T-helper 1 cell treated with Interleukin-12 subunit alpha and Interleukin-12 subunit beta and Interleukin-4 antibody, amounts not matched to agents 30 μg/mL and 1 μg/mL, for 36 hours (primary cell): ENCODE measurements at regions not wholly inside any gene's neighbourhood (a gene's known extent, or its start where the extent isn't known, plus 50 kb on each side); places are given as distances from the start of the nearest gene placed in this dataset.
"Not testable (repeated sequence)": the region's sequence is repeated elsewhere in the genome, so short reads cannot be mapped to it uniquely, and the experiment has no call there.

Source experiments
- H3K27ac Mint-ChIP-seq: one replicate; pipeline ENCODE4 v1.8.0; 2021; ENCODE audit warnings: mild to moderate bottlenecking, mixed read lengths
- H3K27me3 Mint-ChIP-seq: one replicate; pipeline ENCODE4 v1.8.0; 2021; ENCODE audit warnings: low read depth, mixed read lengths
- H3K36me3 Mint-ChIP-seq: one replicate; pipeline ENCODE4 v1.8.0; 2021; ENCODE audit warnings: low read depth, mixed read lengths
- H3K4me1 Mint-ChIP-seq: one replicate; pipeline ENCODE4 v1.8.0; 2021; ENCODE audit warnings: low read depth, mixed read lengths
- H3K4me3 Mint-ChIP-seq: one replicate; pipeline ENCODE4 v1.8.0; 2021; ENCODE audit warnings: mild to moderate bottlenecking, moderate library complexity, mixed read lengths
- H3K9me3 Mint-ChIP-seq: one replicate; pipeline ENCODE4 v1.8.0; 2021; ENCODE audit warnings: mixed read lengths

DNA sequence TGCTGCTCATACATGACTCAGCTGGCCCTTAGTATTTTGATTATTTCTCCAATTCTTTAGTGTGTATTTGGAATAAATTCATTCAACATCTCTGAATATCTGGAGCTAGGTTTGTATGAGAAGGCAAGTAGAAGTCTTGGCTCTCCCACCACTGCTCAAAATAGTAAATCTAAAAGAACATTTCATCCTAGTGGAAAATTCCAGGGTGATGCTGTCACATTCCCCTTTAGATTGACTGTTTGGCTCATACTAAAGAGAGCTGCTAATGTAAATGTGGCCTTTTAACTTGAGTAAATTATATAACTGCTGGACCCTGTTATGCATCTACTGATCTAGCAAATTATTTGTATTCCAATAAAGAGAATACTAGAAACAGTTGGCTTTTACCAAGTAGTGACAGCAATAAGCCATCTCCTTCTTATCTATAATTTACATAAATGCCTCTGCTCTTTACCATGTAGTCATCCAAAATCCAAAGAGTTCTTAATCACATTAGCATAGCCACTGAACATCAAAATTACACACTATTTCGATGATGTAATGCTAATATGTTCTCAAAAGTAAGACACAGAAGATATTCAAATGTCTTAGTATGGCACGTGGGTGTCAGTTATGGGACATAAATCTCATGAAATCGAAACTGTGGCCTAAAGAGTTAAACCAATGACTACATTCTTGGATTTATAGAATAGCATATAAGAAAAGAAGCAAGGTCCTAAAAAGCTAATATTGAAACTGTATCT, 86.9 kb upstream of the KCND2 start:
- Mint-ChIP-seq H3K27me3 (no peaks in the 10 kb centered on the region), H3K27ac (no peak overlapping the region)

DNA sequence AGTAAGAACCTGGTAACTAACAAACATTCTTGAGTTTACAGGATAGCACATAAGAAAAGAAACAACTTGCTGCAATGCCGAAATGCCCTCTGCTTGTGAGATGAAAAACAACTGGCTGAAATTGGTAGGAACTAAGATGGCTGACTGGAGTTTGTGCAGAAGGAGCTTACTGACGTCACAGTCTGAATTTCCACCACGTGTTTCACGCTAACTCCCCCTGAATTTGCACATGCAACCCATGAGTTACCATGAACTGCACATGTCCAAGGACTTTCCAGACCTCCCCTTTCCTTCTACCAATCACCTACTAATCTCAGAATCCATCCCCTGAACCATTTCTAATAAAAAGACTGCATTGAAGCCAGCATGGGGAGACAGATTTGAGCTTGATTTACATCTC, 86.3 kb upstream of the KCND2 start:
- no peaks in the 10 kb centered on the region for H3K27me3 Mint-ChIP-seq
- H3K4me1 Mint-ChIP-seq = no peaks in the 10 kb centered on the region
- no peak overlapping the region for H3K27ac Mint-ChIP-seq
- no peak overlapping the region for H3K4me3 Mint-ChIP-seq
- no peaks in the 10 kb centered on the region for H3K36me3 Mint-ChIP-seq
- H3K9me3 Mint-ChIP-seq = no peaks in the 10 kb centered on the region

More for the DNA sequence above, 86.9 kb upstream of the KCND2 start:
- no peaks in the 10 kb centered on the region for H3K4me1 Mint-ChIP-seq
- no peak overlapping the region for H3K4me3 Mint-ChIP-seq
- H3K9me3 Mint-ChIP-seq = no peaks in the 10 kb centered on the region
- H3K36me3 Mint-ChIP-seq = no peaks in the 10 kb centered on the region

DNA sequence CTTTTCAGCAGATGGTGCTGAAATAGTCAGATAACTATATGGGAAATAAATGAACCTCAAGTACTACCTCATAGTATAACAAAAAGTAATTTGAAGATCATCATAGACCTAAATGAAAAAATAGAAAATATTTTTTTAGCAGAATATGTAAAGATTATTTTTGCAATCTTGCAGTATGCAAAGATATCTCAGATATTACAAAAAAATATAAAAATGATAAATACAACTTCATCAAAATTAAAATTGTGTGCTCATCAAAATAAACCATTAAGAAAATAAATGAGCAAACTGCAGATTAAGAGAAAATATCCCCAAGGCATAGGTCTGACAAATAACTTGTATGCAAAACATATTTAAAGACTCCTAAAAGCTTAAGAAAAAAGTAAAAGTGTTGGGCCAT, 83.4 kb upstream of the KCND2 start:
- no peak overlapping the region for H3K27ac Mint-ChIP-seq
- H3K27me3 Mint-ChIP-seq = no peaks in the 10 kb centered on the region
- no peaks in the 10 kb centered on the region for H3K4me1 Mint-ChIP-seq
- H3K9me3 Mint-ChIP-seq = no peaks in the 10 kb centered on the region
- H3K36me3 Mint-ChIP-seq = no peaks in the 10 kb centered on the region
- no peak overlapping the region for H3K4me3 Mint-ChIP-seq

DNA sequence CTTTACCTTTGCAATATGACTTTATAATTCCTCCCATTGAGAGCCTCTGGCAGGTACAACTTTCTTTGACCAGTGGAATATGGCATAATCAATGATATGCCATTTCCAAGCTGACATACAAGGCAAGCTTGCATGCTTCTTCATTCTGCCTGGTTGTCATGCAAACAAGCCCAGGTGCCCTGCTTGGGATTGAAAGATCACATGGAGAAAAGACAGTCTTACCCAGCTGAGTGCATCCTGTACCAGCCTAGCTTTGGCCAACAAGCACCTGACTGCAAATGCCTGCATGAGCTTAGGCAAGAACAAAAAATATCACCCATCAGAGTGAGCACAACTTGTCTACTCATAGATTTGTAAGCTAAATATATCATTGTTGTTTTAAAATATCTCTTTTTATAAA, 82.9 kb upstream of the KCND2 start:
- H3K27ac Mint-ChIP-seq = no peak overlapping the region
- H3K9me3 Mint-ChIP-seq = no peaks in the 10 kb centered on the region
- H3K36me3 Mint-ChIP-seq = no peaks in the 10 kb centered on the region
- no peaks in the 10 kb centered on the region for H3K4me1 Mint-ChIP-seq
- no peak overlapping the region for H3K4me3 Mint-ChIP-seq
- H3K27me3 Mint-ChIP-seq = no peaks in the 10 kb centered on the region

DNA sequence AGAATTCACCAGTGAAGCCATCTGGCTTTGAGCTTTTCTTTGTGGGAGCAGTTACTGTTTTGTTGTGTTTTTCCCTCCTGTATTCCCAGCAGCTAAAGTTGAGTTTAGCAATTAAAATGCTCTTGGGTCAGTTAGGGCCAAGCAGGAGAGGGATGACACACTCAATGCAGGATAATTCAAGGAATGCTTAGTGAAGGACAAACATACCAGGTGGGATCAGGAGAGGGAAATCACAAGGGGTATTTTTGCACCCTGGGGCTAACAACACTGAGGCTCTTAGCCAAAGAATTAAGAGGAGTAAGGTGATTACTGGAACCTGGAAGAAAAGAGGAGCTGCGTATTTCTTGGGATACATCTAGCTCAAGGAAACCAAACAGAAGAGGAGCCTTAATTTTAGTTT, 82.4 kb upstream of the KCND2 start:
- Mint-ChIP-seq H3K4me1 (no peaks in the 10 kb centered on the region), H3K9me3 (no peaks in the 10 kb centered on the region), H3K36me3 (no peaks in the 10 kb centered on the region), H3K27me3 (no peaks in the 10 kb centered on the region), H3K4me3 (no peak overlapping the region), H3K27ac (no peak overlapping the region)

DNA sequence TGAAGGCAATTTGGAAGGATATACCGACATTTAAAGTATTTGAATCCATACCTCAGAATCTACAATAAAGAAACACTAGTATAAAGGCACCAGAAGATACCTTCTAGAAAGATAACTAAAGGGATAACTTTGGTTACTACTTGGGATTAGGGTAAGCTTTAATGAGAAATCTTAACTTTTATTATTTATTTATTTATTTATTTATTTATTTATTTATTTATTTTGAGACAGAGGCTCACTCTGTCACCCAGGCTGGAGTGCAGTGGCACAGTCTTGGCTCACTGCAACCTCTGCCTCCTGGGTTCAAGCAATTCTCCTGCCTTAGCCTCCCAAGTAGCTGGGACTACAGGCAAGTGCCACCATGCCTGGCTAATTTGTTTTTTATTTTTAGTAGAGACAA, 81.6 kb upstream of the KCND2 start:
- not testable (repeated sequence) for H3K9me3 Mint-ChIP-seq, H3K4me3 Mint-ChIP-seq, H3K36me3 Mint-ChIP-seq, H3K4me1 Mint-ChIP-seq, H3K27me3 Mint-ChIP-seq, H3K27ac Mint-ChIP-seq

DNA sequence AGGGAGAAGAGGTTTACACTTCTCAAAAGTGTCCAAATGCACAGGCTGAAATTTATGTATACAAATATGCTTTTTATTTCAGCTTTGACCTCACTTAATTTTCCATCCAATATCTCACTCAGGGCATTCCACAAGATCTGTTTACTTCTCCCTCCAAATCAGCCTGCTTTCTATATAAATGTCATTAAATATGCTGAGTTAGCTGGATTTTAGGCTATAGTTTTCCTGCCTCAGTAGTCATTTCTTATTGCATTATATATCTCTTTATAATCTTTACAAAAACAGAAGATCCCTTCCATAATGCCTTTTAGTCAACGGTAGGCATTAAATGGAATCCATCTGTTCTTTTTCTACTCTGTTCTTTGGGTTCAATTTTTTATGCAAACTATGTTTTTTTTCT, 71.7 kb upstream of the KCND2 start:
- H3K9me3 Mint-ChIP-seq = no peaks in the 10 kb centered on the region
- no peak overlapping the region for H3K4me3 Mint-ChIP-seq
- no peaks in the 10 kb centered on the region for H3K4me1 Mint-ChIP-seq
- no peak overlapping the region for H3K27ac Mint-ChIP-seq
- no peaks in the 10 kb centered on the region for H3K27me3 Mint-ChIP-seq
- no peaks in the 10 kb centered on the region for H3K36me3 Mint-ChIP-seq

DNA sequence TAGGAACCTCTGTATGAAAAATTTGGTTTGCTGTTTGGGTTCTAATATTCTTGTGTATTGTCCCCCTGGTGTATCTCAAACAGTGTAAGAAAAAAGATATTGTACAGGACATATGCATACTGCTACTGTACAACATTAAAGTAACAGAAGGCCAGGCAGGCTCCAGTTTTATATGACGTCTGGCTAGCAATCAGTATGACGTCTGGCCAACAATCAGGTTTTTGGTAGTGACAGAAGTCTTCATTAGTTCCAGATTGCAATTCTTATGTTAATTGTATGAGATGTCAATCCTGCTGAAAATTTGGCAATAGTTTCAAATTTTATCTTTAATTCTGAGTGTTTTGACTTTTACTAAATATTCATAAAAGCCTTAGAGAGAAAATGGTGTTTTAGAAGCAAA, 67.9 kb upstream of the KCND2 start:
- Mint-ChIP-seq H3K27ac (no peak overlapping the region), H3K36me3 (no peaks in the 10 kb centered on the region), H3K9me3 (no peaks in the 10 kb centered on the region), H3K27me3 (no peaks in the 10 kb centered on the region), H3K4me3 (no peak overlapping the region), H3K4me1 (no peaks in the 10 kb centered on the region)

DNA sequence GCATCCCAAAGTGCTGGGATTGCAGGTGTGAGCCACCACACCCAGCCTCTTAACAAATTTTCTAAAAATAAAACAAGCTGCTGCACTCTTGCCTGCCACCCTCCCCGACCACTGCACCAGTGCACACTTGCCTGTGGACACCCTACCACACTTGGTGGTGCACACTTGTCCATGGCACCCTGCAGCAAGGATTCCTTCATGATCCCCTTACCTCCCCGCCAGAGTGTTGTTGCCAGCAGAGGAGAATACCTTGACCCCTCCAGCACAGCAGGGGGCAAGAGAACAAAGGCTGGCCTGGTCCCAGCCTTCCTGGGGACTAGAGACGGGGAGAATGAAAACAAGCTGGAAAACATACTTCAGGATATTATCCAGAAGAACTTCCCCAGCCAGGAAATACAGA, 65.9 kb upstream of the KCND2 start:
- Mint-ChIP-seq H3K4me1 (no peaks in the 10 kb centered on the region), H3K36me3 (no peaks in the 10 kb centered on the region), H3K27me3 (no peaks in the 10 kb centered on the region), H3K9me3 (no peaks in the 10 kb centered on the region), H3K27ac (no peak overlapping the region), H3K4me3 (no peak overlapping the region)

DNA sequence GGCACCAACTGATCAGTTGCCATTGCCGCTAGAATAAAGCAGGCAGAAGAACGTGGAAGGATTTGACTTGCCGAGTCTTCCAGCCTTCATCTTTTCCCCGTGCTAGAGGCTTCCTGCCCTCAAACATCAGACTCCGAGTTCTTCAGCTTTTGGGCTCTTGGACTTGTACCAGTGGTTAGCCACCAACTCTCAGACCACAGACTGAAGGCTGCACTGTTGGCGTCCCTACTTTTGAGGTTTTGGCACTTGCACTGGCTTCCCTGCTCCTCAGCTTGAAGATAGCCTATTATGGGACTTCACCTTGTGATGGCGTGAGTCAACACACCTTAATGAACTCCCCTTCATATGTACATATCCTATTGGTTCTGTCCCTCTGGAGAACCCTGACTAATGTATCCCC, 57.3 kb upstream of the KCND2 start:
- no peaks in the 10 kb centered on the region for H3K36me3 Mint-ChIP-seq
- no peaks in the 10 kb centered on the region for H3K4me1 Mint-ChIP-seq
- H3K27ac Mint-ChIP-seq = no peak overlapping the region
- H3K27me3 Mint-ChIP-seq = no peaks in the 10 kb centered on the region
- H3K4me3 Mint-ChIP-seq = no peak overlapping the region
- H3K9me3 Mint-ChIP-seq = no peaks in the 10 kb centered on the region

DNA sequence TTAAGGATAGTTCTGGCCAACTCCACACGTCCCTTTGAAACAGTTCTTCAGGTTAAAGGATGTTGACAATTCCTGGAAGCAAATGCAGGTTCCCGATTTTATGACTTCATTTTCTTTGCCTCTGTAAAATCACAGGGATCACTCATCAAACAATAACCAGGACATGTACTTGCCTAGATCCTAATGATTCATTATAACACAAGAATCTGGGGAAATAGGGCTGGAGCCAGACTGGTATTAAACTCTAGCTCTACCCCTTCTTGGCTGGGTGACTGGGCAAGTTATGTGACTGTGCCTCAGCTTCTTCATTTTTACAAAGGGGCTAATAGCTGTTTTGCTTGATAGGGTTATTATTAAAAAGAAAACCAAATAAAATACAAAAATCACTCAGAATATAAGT, 56.0 kb upstream of the KCND2 start:
- Mint-ChIP-seq H3K4me1 (no peaks in the 10 kb centered on the region), H3K27ac (no peak overlapping the region), H3K9me3 (no peaks in the 10 kb centered on the region), H3K36me3 (no peaks in the 10 kb centered on the region), H3K27me3 (no peaks in the 10 kb centered on the region), H3K4me3 (no peak overlapping the region)

DNA sequence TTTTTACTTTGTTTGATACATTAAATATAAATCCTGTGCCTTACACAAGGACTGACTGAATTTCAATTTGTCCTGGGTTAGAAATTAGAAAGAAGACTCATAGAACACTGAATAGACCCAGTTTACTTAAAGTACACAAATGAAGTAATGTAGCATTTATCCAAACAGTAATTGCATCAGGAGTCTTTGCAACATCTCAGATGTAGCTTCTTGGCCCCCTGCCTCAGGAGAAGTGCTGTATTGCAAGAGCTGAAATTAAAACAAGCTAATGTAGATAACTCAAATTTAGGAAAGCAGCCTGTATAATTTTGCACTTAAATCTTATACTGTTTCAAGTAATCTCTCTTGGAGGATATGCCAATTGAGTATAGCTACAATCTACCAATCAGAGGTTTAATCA, 54.3 kb upstream of the KCND2 start:
- H3K4me3 Mint-ChIP-seq = no peak overlapping the region
- no peaks in the 10 kb centered on the region for H3K36me3 Mint-ChIP-seq
- no peak overlapping the region for H3K27ac Mint-ChIP-seq
- no peaks in the 10 kb centered on the region for H3K9me3 Mint-ChIP-seq
- no peaks in the 10 kb centered on the region for H3K27me3 Mint-ChIP-seq
- no peaks in the 10 kb centered on the region for H3K4me1 Mint-ChIP-seq

DNA sequence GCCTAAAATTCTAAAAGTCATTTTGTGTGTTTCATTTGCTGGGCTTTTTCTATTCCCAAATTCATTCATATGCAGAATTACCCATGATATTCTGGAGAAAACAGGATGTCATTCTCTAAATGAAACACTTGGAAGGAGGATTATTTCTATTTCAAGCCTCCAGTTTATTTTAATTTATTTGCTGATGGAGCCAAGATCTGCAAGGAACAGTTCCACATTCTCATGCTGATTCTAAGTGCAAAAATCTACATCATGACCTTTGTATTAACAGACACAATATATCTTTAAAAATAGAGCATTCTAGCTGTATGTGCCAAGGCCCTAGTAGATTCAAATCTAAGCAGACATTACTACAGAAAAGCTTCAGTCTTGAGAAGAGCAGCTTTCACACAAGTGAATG, 51.3 kb upstream of the KCND2 start:
- no peaks in the 10 kb centered on the region for H3K27me3 Mint-ChIP-seq
- no peaks in the 10 kb centered on the region for H3K9me3 Mint-ChIP-seq
- H3K4me3 Mint-ChIP-seq = no peak overlapping the region
- no peak overlapping the region for H3K27ac Mint-ChIP-seq
- no peaks in the 10 kb centered on the region for H3K36me3 Mint-ChIP-seq
- H3K4me1 Mint-ChIP-seq = no peaks in the 10 kb centered on the region
